ENCODE measurements at regions not wholly inside any gene's neighbourhood (a gene's known extent, or its start where the extent isn't known, plus 50 kb on each side); places are given as distances from the start of the nearest gene placed in this dataset.

- H3K4me2 ChIP-seq (ENCODE audit: unreplicated experiment), result no peak overlapping the region
- TF ChIP-seq EZH2phosphoT487 (IDR thresholded peaks at IDR 0.05; ENCODE audit: insufficient read depth, low read depth) (no peak), EZH2 (IDR thresholded peaks at IDR 0.05; ENCODE audit: insufficient read depth, poor library complexity, severe bottlenecking) (no peak)
- H3K36me3 ChIP-seq (ENCODE audit: low read depth), result no peaks in the 10 kb centered on the region
- no peaks in the 10 kb centered on the region for H3K9me3 ChIP-seq (ENCODE audit: low read depth)
- no peaks in the 10 kb centered on the region for H3K27me3 ChIP-seq (replicated peaks; ENCODE audit: insufficient read depth)
- no peaks in the 10 kb centered on the region for H3F3A ChIP-seq (ENCODE audit: insufficient read depth)
- in situ Hi-C loops (cut with MboI), result no loop called here
- 23 to 29% methylated on average over 10 of the region's 10 CpGs for WGBS, 2 experiments (ENCODE audit: low coverage in 1 of 2, low lambda C conversion rate in 2 of 2, missing lambda C conversion rate in 2 of 2)
- H3K9ac ChIP-seq, result no peak overlapping the region
- no peak overlapping the region for H3K27ac ChIP-seq
- no peak overlapping the region for H2AFZ ChIP-seq
- DNase-seq, result no peak
- no peaks in the 10 kb centered on the region for H3K9me2 ChIP-seq (ENCODE audit: insufficient read depth)
- no peaks in the 10 kb centered on the region for H3K4me1 ChIP-seq (ENCODE audit: insufficient read depth)
- H3K4me3 ChIP-seq, result no peak overlapping the region
- no peaks in the 10 kb centered on the region for H3K79me2 ChIP-seq (ENCODE audit: insufficient read depth)
- no peaks in the 10 kb centered on the region for H4K20me1 ChIP-seq (ENCODE audit: insufficient read depth)
These were observed 174.4 kb upstream of the SHH start for GRCh38 chr7:155986497-155987160.

GRCh38 chr7:155985518-155986250, 173.4 kb upstream of the SHH start:
- no peak for TF ChIP-seq EZH2phosphoT487 (IDR thresholded peaks at IDR 0.05; ENCODE audit: insufficient read depth, low read depth)
- TF ChIP-seq EZH2 (IDR thresholded peaks at IDR 0.05; ENCODE audit: insufficient read depth, poor library complexity, severe bottlenecking), result no peak
- WGBS, 2 experiments (ENCODE audit: low coverage in 1 of 2, low lambda C conversion rate in 2 of 2, missing lambda C conversion rate in 2 of 2), result 36 to 38% methylated on average over 12 of the region's 12 CpGs
- in situ Hi-C loops (cut with MboI), result no loop called here

GRCh38 chr7:155984609-155985405, 172.5 kb upstream of the SHH start:
- H3K79me2 ChIP-seq (ENCODE audit: insufficient read depth), result no peaks in the 10 kb centered on the region
- 45 to 47% methylated on average over 15 of the region's 15 CpGs for WGBS, 2 experiments (ENCODE audit: low coverage in 1 of 2, low lambda C conversion rate in 2 of 2, missing lambda C conversion rate in 2 of 2)
- H3K4me2 ChIP-seq (ENCODE audit: unreplicated experiment), result no peak overlapping the region
- DNase-seq, result no peak
- no peaks in the 10 kb centered on the region for H3K36me3 ChIP-seq (ENCODE audit: low read depth)
- H3K27ac ChIP-seq, result no peak overlapping the region
- H3K9ac ChIP-seq, result no peak overlapping the region
- no peaks in the 10 kb centered on the region for H3K27me3 ChIP-seq (replicated peaks; ENCODE audit: insufficient read depth)
- no peak overlapping the region for H3K4me3 ChIP-seq
- in situ Hi-C loops (cut with MboI), result no loop called here
- no peak overlapping the region for H2AFZ ChIP-seq
- no peak for TF ChIP-seq EZH2phosphoT487 (IDR thresholded peaks at IDR 0.05; ENCODE audit: insufficient read depth, low read depth)
- no peak for TF ChIP-seq EZH2 (IDR thresholded peaks at IDR 0.05; ENCODE audit: insufficient read depth, poor library complexity, severe bottlenecking)
- H3K9me2 ChIP-seq (ENCODE audit: insufficient read depth), result no peaks in the 10 kb centered on the region
- no peaks in the 10 kb centered on the region for H4K20me1 ChIP-seq (ENCODE audit: insufficient read depth)
- no peaks in the 10 kb centered on the region for H3K9me3 ChIP-seq (ENCODE audit: low read depth)
- H3F3A ChIP-seq (ENCODE audit: insufficient read depth), result no peaks in the 10 kb centered on the region
- no peaks in the 10 kb centered on the region for H3K4me1 ChIP-seq (ENCODE audit: insufficient read depth)

More at GRCh38 chr7:155985518-155986250, 173.4 kb upstream of the SHH start:
- H3K36me3 ChIP-seq (ENCODE audit: low read depth), result no peaks in the 10 kb centered on the region
- no peaks in the 10 kb centered on the region for H3F3A ChIP-seq (ENCODE audit: insufficient read depth)
- no peak overlapping the region for H3K4me3 ChIP-seq
- H2AFZ ChIP-seq, result no peak overlapping the region
- no peaks in the 10 kb centered on the region for H3K27me3 ChIP-seq (replicated peaks; ENCODE audit: insufficient read depth)
- H3K9me3 ChIP-seq (ENCODE audit: low read depth), result no peaks in the 10 kb centered on the region
- H3K27ac ChIP-seq, result no peak overlapping the region
- H3K4me2 ChIP-seq (ENCODE audit: unreplicated experiment), result no peak overlapping the region
- H4K20me1 ChIP-seq (ENCODE audit: insufficient read depth), result no peaks in the 10 kb centered on the region
- H3K4me1 ChIP-seq (ENCODE audit: insufficient read depth), result no peaks in the 10 kb centered on the region
- no peak overlapping the region for H3K9ac ChIP-seq
- no peak for DNase-seq
- H3K9me2 ChIP-seq (ENCODE audit: insufficient read depth), result no peaks in the 10 kb centered on the region
- no peaks in the 10 kb centered on the region for H3K79me2 ChIP-seq (ENCODE audit: insufficient read depth)

GRCh38 chr7:155984028-155984580, 171.8 kb upstream of the SHH start:
- no peak overlapping the region for H3K4me3 ChIP-seq

More at GRCh38 chr7:155984028-155984580, 171.8 kb upstream of the SHH start:
- no peak for TF ChIP-seq EZH2phosphoT487 (IDR thresholded peaks at IDR 0.05; ENCODE audit: insufficient read depth, low read depth)
- no peak for TF ChIP-seq EZH2 (IDR thresholded peaks at IDR 0.05; ENCODE audit: insufficient read depth, poor library complexity, severe bottlenecking)
- no peaks in the 10 kb centered on the region for H3K27me3 ChIP-seq (replicated peaks; ENCODE audit: insufficient read depth)
- H3K4me2 ChIP-seq (ENCODE audit: unreplicated experiment), result no peak overlapping the region
- no peaks in the 10 kb centered on the region for H4K20me1 ChIP-seq (ENCODE audit: insufficient read depth)
- H2AFZ ChIP-seq, result no peak overlapping the region
- H3K4me1 ChIP-seq (ENCODE audit: insufficient read depth), result no peaks in the 10 kb centered on the region
- in situ Hi-C loops (cut with MboI), result no loop called here
- H3K9me3 ChIP-seq (ENCODE audit: low read depth), result no peaks in the 10 kb centered on the region
- H3K27ac ChIP-seq, result no peak overlapping the region
- WGBS, 2 experiments (ENCODE audit: low coverage in 1 of 2, low lambda C conversion rate in 2 of 2, missing lambda C conversion rate in 2 of 2), result 36 to 51% methylated on average over 10 of the region's 10 CpGs
- no peak overlapping the region for H3K9ac ChIP-seq
- H3K9me2 ChIP-seq (ENCODE audit: insufficient read depth), result no peaks in the 10 kb centered on the region
- no peaks in the 10 kb centered on the region for H3K36me3 ChIP-seq (ENCODE audit: low read depth)
- no peak for DNase-seq
- H3F3A ChIP-seq (ENCODE audit: insufficient read depth), result no peaks in the 10 kb centered on the region
- H3K79me2 ChIP-seq (ENCODE audit: insufficient read depth), result no peaks in the 10 kb centered on the region

Data from GM23248 (cell line).